Posterior vena cava (tissue), 2 donors: ENCODE measurements at regions not wholly inside any gene's neighbourhood (a gene's known extent, or its start where the extent isn't known, plus 50 kb on each side); places are given as distances from the start of the nearest gene placed in this dataset.
"Not testable (repeated sequence)": the region's sequence is repeated elsewhere in the genome, so short reads cannot be mapped to it uniquely, and the experiment has no call there.

Experiments used
- DNase-seq: peaks from one replicate; pipeline ENCODE4 v3.0.0-alpha.2; 2020; ENCODE audit warnings: low spot score
- intact Hi-C, 2 donors: fragments of 100-400 bp; cut with DNase I; formaldehyde crosslinking; loops; one replicate each; pipeline versions ENCODE4 v1.14.1 to v1.14.2; 2022 to 2023
- donor health status: DM: yes; HTN: yes; CAD: no.
- donor health status: DM: yes; HTN: yes; CAD: no.

GRCh38 chr11:42825598-42825997, 486.2 kb upstream of the API5 start:
- intact Hi-C loops, result no loop called here
- no peak for DNase-seq

GRCh38 chr11:42827845-42828244, 484.0 kb upstream of the API5 start:
- DNase-seq, result no peak
- intact Hi-C loops, result no loop called here

DNA sequence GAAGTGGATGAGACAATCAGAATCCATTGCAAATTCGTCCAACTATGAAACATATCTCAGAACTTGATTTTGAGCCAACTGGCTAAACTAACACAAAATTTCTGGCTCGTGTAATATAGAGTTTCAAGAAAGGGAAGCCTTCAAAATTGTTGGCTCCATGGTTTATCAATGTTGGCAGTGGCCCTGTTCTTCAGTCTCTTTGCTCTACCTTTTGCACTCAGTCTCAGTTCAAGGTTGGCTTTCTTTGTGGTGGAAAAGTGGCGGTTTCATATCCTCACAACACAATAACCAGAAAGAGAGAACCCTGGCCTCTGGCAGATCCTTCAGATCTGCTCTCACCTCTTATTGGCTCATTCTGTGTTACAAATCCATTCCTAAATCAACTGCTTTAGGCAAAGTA, 473.8 kb upstream of the API5 start:
- intact Hi-C loops, result no loop called here
- no peak for DNase-seq

DNA sequence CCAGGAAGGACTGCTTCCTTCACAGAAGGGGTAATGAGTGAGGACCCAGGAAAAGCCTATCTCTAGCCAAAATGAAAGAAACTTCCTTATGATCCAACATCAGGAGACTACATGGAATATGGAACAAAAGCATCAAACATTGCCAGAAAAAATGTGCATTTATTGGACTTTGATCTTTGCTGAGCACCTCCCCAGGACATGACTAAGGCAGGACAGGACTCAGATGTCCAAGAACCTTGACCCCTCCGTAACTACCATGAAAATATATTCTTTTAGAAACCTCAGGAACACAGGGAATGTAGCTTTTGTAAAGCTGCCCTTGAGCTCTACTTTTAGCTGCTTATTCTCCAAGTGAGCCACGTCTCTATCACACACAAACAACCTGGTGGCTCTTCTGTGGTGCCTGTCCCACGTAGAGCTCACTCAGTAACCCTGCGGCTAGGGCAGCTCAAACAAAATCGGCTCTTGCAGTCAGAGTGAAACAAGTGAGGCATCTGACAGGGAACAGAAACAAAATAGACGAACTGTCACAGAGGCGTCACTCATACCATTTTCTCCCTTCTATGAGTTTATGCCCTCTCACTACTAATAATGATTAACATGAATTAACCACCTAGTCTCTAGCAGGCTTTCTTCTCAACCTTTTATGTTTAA, 471.5 kb upstream of the API5 start:
- DNase-seq, result no peak
- intact Hi-C loops, result no loop called here

DNA sequence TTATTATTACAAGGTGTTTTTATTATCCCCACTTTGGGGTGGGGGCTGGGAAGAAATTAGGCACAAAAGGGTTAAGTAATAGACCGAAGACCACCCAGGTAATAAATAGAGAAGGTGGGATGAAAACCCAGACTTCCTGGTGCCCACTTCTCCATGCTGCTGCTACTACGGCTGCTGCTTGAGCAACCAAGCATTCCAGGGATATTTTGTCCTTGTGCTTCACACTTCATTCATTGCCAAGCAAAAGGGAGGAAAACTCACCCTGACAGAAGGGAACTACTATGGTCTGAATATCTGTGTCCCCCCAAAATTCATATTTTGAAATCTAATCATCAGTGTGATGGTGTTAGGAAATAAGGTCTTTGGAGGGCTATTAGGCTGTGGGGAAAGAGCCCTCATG, 470.9 kb upstream of the API5 start:
- DNase-seq, result no peak
- intact Hi-C loops, result no loop called here

GRCh38 chr11:42841556-42841955, 470.2 kb upstream of the API5 start:
- DNase-seq, result no peak
- intact Hi-C loops, result no loop called here

GRCh38 chr11:42849362-42849761, 462.4 kb upstream of the API5 start:
- DNase-seq, result no peak
- intact Hi-C loops, result no loop called here

DNA sequence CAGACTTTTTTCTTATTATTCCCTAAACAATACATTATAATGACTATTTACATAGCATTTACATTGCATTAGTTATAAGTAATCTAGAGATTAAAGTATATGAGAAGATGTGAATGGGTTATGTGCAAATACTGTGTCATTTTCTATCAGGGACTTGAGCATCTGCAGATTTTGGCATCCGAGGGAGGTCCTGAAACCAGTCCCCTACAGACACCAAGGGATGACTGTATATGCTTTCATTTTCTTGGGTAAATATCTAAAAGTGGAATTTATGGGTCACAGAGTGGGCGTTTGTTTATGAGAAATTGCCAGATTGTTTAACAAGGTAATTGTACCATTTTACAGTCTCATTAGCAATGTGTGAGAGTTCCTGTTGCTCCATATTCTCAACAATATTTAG, 454.5 kb upstream of the API5 start:
- intact Hi-C loops, result no loop called here

DNA sequence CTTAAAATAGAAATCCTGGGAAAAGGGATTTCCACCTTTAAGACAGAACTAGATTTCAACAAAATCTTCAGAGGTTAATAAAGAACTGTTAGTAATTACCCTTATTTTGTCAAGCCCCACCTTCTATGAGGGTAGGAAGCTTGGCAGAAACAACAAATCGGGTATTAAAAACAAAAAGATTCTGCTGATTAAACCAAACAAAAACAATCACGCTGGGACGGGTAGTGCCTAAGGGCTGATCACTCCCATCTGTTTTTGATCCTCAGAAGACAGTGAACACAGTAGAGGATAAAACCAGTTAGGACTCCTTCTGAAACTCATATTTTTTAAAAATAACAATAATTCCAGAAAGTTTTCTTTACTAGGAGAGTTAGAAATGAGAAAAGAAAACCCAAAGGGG, 441.3 kb upstream of the API5 start:
- intact Hi-C loops, result no loop called here
- no peak for DNase-seq

More for the DNA sequence above, 454.5 kb upstream of the API5 start:
- DNase-seq, result no peak

- intact Hi-C loops, result not testable (repeated sequence)
- peak; percentile 78 for DNase-seq
Measured at GRCh38 chr11:42873800-42874405, 437.9 kb upstream of the API5 start.

GRCh38 chr11:42881335-42881734, 430.5 kb upstream of the API5 start:
- intact Hi-C loops, DNase-seq: not testable (repeated sequence)

DNA sequence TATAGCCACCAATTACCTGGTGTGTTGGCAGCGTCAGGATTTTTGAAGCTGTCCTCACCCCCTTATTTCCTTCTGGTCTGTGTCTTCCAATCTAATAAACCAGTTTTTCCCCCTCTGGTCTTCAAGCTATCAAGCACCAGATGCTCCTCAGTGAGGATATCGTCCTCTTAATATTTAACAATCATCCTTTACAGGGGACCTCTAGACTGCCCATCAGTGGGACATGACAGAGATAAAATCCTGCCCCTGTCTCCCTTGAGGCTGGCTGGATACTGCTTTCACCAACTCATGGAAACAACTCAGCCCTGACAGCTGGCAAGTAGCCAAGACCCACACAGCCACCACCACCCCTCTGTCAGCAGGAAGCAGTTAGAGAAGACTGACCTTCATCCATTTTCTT, 421.0 kb upstream of the API5 start:
- DNase-seq, result no peak
- intact Hi-C loops, result no loop called here

GRCh38 chr11:42901084-42901483, 410.7 kb upstream of the API5 start:
- intact Hi-C loops, result no loop called here
- DNase-seq, result no peak

DNA sequence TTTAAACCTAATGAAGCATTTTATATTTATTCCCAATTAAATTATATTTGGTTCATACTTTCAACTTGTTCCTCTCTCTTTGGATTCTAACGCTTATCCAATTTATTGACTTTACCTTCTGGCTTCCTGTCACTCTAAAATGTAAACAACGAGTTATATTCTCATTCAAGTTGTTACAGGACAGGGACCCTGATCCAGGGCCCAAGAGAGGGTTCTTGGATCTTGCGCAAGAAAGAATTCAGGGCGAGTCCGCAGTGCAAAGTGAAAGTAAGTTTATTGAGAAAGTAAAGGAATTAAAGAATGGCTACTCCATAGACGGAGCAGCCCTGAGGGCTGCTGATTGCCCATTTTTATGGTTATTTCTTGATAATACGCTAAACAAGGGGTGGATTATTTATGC, 405.6 kb upstream of the API5 start:
- intact Hi-C loops, result no loop called here
- no peak for DNase-seq

GRCh38 chr11:42913731-42914130, 398.1 kb upstream of the API5 start:
- no peak for DNase-seq

GRCh38 chr11:42923651-42924050, 388.1 kb upstream of the API5 start:
- no peak for DNase-seq
- intact Hi-C loops, result no loop called here

More at GRCh38 chr11:42913731-42914130, 398.1 kb upstream of the API5 start:
- intact Hi-C loops, result no loop called here

GRCh38 chr11:42925916-42926315, 385.9 kb upstream of the API5 start:
- peak; percentile 31 for DNase-seq
- intact Hi-C loops, result no loop called here

- DNase-seq, result no peak
- intact Hi-C loops, result no loop called here
Measured at GRCh38 chr11:42947405-42947804, 364.4 kb upstream of the API5 start.

- intact Hi-C loops, DNase-seq: not testable (repeated sequence)
Measured at GRCh38 chr11:42949738-42950376, 361.9 kb upstream of the API5 start.

DNA sequence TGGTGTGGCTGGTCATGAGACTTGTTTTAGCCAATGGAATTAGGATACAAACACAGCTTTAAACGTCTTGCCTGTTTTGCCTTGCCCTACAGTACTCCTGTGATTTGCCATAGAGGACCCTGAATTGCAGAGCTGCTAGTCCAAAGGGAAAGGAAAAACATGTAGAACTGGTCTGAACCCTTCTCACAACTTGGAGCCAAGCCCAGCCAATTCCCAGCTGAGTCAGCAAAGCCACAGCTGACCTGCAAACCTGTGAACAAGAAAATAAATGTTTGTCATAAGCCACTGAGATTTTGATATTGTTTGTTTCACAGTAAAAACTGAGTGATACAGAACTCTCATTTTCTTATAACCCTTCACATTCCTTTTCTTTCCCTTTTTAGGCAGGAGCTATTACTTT, 360.5 kb upstream of the API5 start:
- DNase-seq, result no peak
- intact Hi-C loops, result no loop called here

GRCh38 chr11:42957831-42958230, 354.0 kb upstream of the API5 start:
- intact Hi-C loops, result no loop called here
- DNase-seq, result no peak
